HG02798 (cell line): ENCODE measurements at regions not wholly inside any gene's neighbourhood (a gene's known extent, or its start where the extent isn't known, plus 50 kb on each side); places are given as distances from the start of the nearest gene placed in this dataset.
"Not testable (repeated sequence)": the region's sequence is repeated elsewhere in the genome, so short reads cannot be mapped to it uniquely, and the experiment has no call there.

Experiments
- ATAC-seq: cut with Tn5 transposase; IDR thresholded peaks from one replicate; pipeline ENCODE4 v1.9.1; 2021; ENCODE audit warnings: mild to moderate bottlenecking; ENCODE audit not compliant: unreplicated experiment, poor library complexity

- no peak for ATAC-seq
Observed at GRCh38 chr6:170151804-170152123, 139.1 kb downstream of the DLL1 start.

- ATAC-seq, result no peak
Observed at GRCh38 chr6:170151321-170151771, 139.5 kb downstream of the DLL1 start.

- ATAC-seq, result no peak
Observed at GRCh38 chr6:170150590-170150945, 140.3 kb downstream of the DLL1 start.

GRCh38 chr6:170149681-170150589, 140.9 kb downstream of the DLL1 start:
- ATAC-seq, result no peak

GRCh38 chr6:170148709-170149470, 142.0 kb downstream of the DLL1 start:
- ATAC-seq, result no peak

GRCh38 chr6:170147832-170148708, 142.8 kb downstream of the DLL1 start:
- ATAC-seq, result peak; percentile 53

- ATAC-seq, result no peak
Observed at GRCh38 chr6:170147056-170147787, 143.7 kb downstream of the DLL1 start.

GRCh38 chr6:170146640-170147039, 144.2 kb downstream of the DLL1 start:
- ATAC-seq, result no peak

GRCh38 chr6:170146131-170146530, 144.7 kb downstream of the DLL1 start:
- ATAC-seq, result not testable (repeated sequence)

GRCh38 chr6:170145716-170146115, 145.2 kb downstream of the DLL1 start:
- not testable (repeated sequence) for ATAC-seq

GRCh38 chr6:170145272-170145592, 145.6 kb downstream of the DLL1 start:
- no peak for ATAC-seq

- no peak for ATAC-seq
Observed at GRCh38 chr6:170144571-170145271, 146.2 kb downstream of the DLL1 start.

- ATAC-seq, result no peak
Observed at GRCh38 chr6:170143401-170144150, 147.3 kb downstream of the DLL1 start.

- no peak for ATAC-seq
Observed at GRCh38 chr6:170142559-170142958, 148.3 kb downstream of the DLL1 start.

GRCh38 chr6:170141061-170141460, 149.8 kb downstream of the DLL1 start:
- ATAC-seq, result not testable (repeated sequence)

GRCh38 chr6:170140129-170140528, 150.7 kb downstream of the DLL1 start:
- no peak for ATAC-seq

- no peak for ATAC-seq
Observed at GRCh38 chr6:170139531-170139930, 151.3 kb downstream of the DLL1 start.

- ATAC-seq, result not testable (repeated sequence)
Observed at GRCh38 chr6:170139046-170139445, 151.8 kb downstream of the DLL1 start.
